HepG2 (cell line): ENCODE measurements at regions not wholly inside any gene's neighbourhood (a gene's known extent, or its start where the extent isn't known, plus 50 kb on each side); places are given as distances from the start of the nearest gene placed in this dataset.

Experiments
- ATF7-NPFF ChIP-seq: sonication (generic); formaldehyde crosslinking; IDR thresholded peaks from 2 replicates; pipeline ENCODE4 v1.8.1; 2023; ENCODE audit warnings: mild to moderate bottlenecking, low read depth, missing genetic modification reagents, moderate library complexity
- EEA1 ChIP-seq: sonication (generic); formaldehyde crosslinking; IDR thresholded peaks from 2 replicates; pipeline ENCODE4 v1.5.1; 2020; ENCODE audit warnings: mild to moderate bottlenecking, missing genetic modification reagents, borderline replicate concordance
- ELF1 ChIP-seq: sonication (generic); formaldehyde crosslinking; IDR thresholded peaks from 2 replicates; pipeline ENCODE4 v1.4.0; 2020; ENCODE audit warnings: missing genetic modification reagents
- GFI1 ChIP-seq: sonication (generic); formaldehyde crosslinking; IDR thresholded peaks from 2 replicates; pipeline ENCODE4 v1.5.0; 2020; ENCODE audit warnings: missing genetic modification reagents, mild to moderate bottlenecking, borderline replicate concordance
- HDAC1 ChIP-seq: sonication (generic); formaldehyde crosslinking; IDR thresholded peaks from 2 replicates; pipeline ENCODE4 v1.5.1; 2020; ENCODE audit warnings: mild to moderate bottlenecking, missing genetic modification reagents
- HNRNPUL1 ChIP-seq: fragments of 200-400 bp; formaldehyde crosslinking; IDR thresholded peaks from 2 replicates; pipeline ENCODE4 v1.6.1; 2017; ENCODE audit warnings: low read depth, mild to moderate bottlenecking, low read length, moderate library complexity
- HOXA5 ChIP-seq: sonication (generic); formaldehyde crosslinking; IDR thresholded peaks from 2 replicates; pipeline ENCODE4 v1.4.0; 2020; ENCODE audit warnings: missing genetic modification reagents
- IKZF5 ChIP-seq: IDR thresholded peaks from 2 replicates; pipeline ENCODE4 v1.6.1; 2018; ENCODE audit warnings: missing genetic modification reagents, mild to moderate bottlenecking, missing compliant biosample characterization
- IRF2 ChIP-seq: IDR thresholded peaks from 2 replicates; pipeline ENCODE4 v1.6.1; 2018; ENCODE audit warnings: missing genetic modification reagents, missing compliant biosample characterization
- MATR3 ChIP-seq: sonication (generic); formaldehyde crosslinking; IDR thresholded peaks from 2 replicates; pipeline ENCODE4 v1.4.0; 2020; ENCODE audit warnings: missing genetic modification reagents
- MAX ChIP-seq: IDR thresholded peaks from 2 replicates; pipeline ENCODE4 v1.6.1; 2012; ENCODE audit warnings: inconsistent platforms
- MBD4 ChIP-seq: IDR thresholded peaks from 2 replicates; pipeline ENCODE4 v1.6.1; 2012; ENCODE audit warnings: low read length, inconsistent platforms, borderline replicate concordance
- MED8 ChIP-seq: sonication (generic); formaldehyde crosslinking; IDR thresholded peaks from 2 replicates; pipeline ENCODE4 v1.8.1; 2023; ENCODE audit warnings: mild to moderate bottlenecking, missing genetic modification reagents; ENCODE audit not compliant: insufficient replicate concordance
- NFATC3 ChIP-seq: sonication (generic); formaldehyde crosslinking; IDR thresholded peaks from 2 replicates; pipeline ENCODE4 v1.5.1; 2020; ENCODE audit warnings: mild to moderate bottlenecking, missing genetic modification reagents
- PLRG1 ChIP-seq: fragments of 450-650 bp; conservative IDR thresholded peaks from 2 replicates; pipeline ENCODE4 v1.6.1; 2016
- RBAK ChIP-seq: sonication (generic); formaldehyde crosslinking; IDR thresholded peaks from 2 replicates; pipeline ENCODE4 v1.5.1; 2020; ENCODE audit warnings: mild to moderate bottlenecking, missing genetic modification reagents
- YEATS4 ChIP-seq: sonication (generic); formaldehyde crosslinking; IDR thresholded peaks from 2 replicates; pipeline ENCODE4 v1.4.0; 2020; ENCODE audit warnings: missing genetic modification reagents, borderline replicate concordance
- YY1 ChIP-seq: IDR thresholded peaks from 2 replicates; pipeline ENCODE4 v1.6.1; 2011; ENCODE audit warnings: low read length, low read depth, moderate library complexity, mild to moderate bottlenecking; ENCODE audit not compliant: insufficient read depth, insufficient replicate concordance
- ZBTB1 ChIP-seq: sonication (generic); formaldehyde crosslinking; IDR thresholded peaks from 2 replicates; pipeline ENCODE4 v1.4.0; 2020; ENCODE audit warnings: missing genetic modification reagents, borderline replicate concordance
- ZBTB42 ChIP-seq: sonication (generic); formaldehyde crosslinking; IDR thresholded peaks from 2 replicates; pipeline ENCODE4 v1.5.0; 2020; ENCODE audit warnings: mild to moderate bottlenecking, missing genetic modification reagents
- ZNF367 ChIP-seq: sonication (generic); formaldehyde crosslinking; IDR thresholded peaks from 2 replicates; pipeline ENCODE4 v1.4.0; 2020; ENCODE audit warnings: missing genetic modification reagents, borderline replicate concordance
- ZNF512 ChIP-seq: sonication (generic); formaldehyde crosslinking; IDR thresholded peaks from 2 replicates; pipeline ENCODE4 v1.4.0; 2020; ENCODE audit warnings: mild to moderate bottlenecking, missing genetic modification reagents
- ZNF557 ChIP-seq: sonication (generic); formaldehyde crosslinking; IDR thresholded peaks from 2 replicates; pipeline ENCODE4 v1.4.0; 2020; ENCODE audit warnings: missing genetic modification reagents
- ZNF570 ChIP-seq: sonication (generic); formaldehyde crosslinking; IDR thresholded peaks from 2 replicates; pipeline ENCODE4 v1.4.0; 2020; ENCODE audit warnings: mild to moderate bottlenecking, missing genetic modification reagents, borderline replicate concordance
- ZNF644 ChIP-seq: IDR thresholded peaks from 2 replicates; pipeline ENCODE4 v1.6.1; 2016; ENCODE audit warnings: low read depth
- ZNF740 ChIP-seq: sonication (generic); formaldehyde crosslinking; IDR thresholded peaks from 2 replicates; pipeline ENCODE4 v1.4.0; 2020; ENCODE audit warnings: missing genetic modification reagents
- ZNF766 ChIP-seq: sonication (generic); formaldehyde crosslinking; IDR thresholded peaks from 2 replicates; pipeline ENCODE4 v1.5.0; 2020; ENCODE audit warnings: missing genetic modification reagents, borderline replicate concordance
- ZNF768 ChIP-seq: sonication (generic); formaldehyde crosslinking; IDR thresholded peaks from 2 replicates; pipeline ENCODE4 v1.4.0; 2020; ENCODE audit warnings: missing genetic modification reagents
- ZNF790 ChIP-seq: sonication (generic); formaldehyde crosslinking; IDR thresholded peaks from 2 replicates; pipeline ENCODE4 v1.8.0; 2022; ENCODE audit warnings: missing genetic modification reagents, mild to moderate bottlenecking, borderline replicate concordance

DNA sequence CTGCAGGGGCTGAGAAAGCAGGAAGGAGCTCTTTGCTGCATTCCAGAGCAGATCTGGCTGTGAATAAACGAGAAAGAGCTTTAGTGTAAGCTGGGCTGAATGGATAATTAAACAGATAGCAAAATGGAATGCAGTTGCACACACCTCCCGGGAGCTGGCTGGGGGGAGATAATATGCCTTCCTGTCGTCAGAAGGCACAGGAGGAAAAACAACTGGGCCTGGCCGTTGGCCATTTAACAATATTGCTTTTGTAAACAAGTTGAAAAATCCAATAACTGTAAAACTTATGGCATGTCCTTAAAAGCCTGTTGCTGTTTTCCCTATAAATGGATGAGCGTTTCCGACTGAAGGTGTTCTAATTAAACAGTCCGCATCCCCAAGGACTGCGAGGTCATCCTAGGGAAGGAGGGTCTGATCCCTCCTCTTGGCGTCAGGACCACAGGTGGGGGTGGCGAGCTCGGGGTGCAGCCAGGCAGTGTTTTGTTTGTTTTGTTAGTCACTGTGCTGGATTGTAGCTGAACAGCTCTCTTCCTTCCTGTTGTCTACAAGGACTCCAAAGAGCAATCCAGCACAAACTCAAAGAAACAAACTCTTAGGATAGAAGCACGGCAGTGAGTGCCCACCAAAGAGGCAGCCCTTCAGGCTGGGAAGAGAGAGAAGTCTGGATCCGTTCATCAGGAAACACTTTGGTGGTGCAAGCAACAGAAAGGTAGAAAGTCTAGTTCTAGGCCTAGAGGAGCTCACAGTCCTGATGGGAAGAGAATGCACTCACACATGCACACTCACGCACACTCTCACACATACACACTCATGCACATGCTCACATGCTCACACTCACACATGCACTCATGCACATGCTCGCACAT is 133.4 kb upstream of the SMAD3 start (continued):
- TF ChIP-seq YY1 (no peak), ZNF367 (CRISPR knock-in tag) (no peak), EEA1 (CRISPR knock-in tag) (no peak), MED8 (CRISPR knock-in tag) (no peak), ZNF740 (CRISPR knock-in tag) (no peak), MBD4 (no peak), RBAK (CRISPR knock-in tag) (no peak), MATR3 (no peak), ZNF644 (CRISPR knock-in tag) (no peak), GFI1 (CRISPR knock-in tag) (peak; percentile 55; the same call in 1 of the 2 replicates), ATF7-NPFF (CRISPR knock-in tag) (no peak), HNRNPUL1 (no peak), ZNF790 (CRISPR knock-in tag) (no peak), ZBTB42 (CRISPR knock-in tag) (no peak), IKZF5 (peak; percentile 79; the same call in 1 of the 2 replicates), ZNF768 (CRISPR knock-in tag) (no peak), HOXA5 (no peak), ZBTB1 (CRISPR knock-in tag) (no peak), YEATS4 (no peak), MAX (0 out of 2 replicates have a peak, but pooled peaks have one; percentile 0), PLRG1 (no peak), HDAC1 (peak; percentile 61), IRF2 (CRISPR knock-in tag) (no peak), ZNF570 (CRISPR knock-in tag) (no peak), NFATC3 (CRISPR knock-in tag) (no peak), ZNF557 (no peak), ZNF766 (CRISPR knock-in tag) (no peak), ELF1 (peak; percentile 40; the same call in 1 of the 2 replicates), ZNF512 (CRISPR knock-in tag) (no peak)
